Pancreas (tissue), 10 donors: ENCODE measurements at regions not wholly inside any gene's neighbourhood (a gene's known extent, or its start where the extent isn't known, plus 50 kb on each side); places are given as distances from the start of the nearest gene placed in this dataset.

Experiments
- ATAC-seq, 4 donors: fragments of 200-7000 bp; cut with Tn5 transposase; one replicate each; pipeline versions ENCODE4 v1.8.0 to v1.9.1; 2020; ENCODE audit warnings: mild to moderate bottlenecking in 4 of 4, moderate library complexity in 4 of 4
- DNase-seq, 6 donors: peaks; one replicate each; pipeline ENCODE4 v3.0.0-alpha.2; 2020
- FAIRE-seq: peaks from 2 replicates; lab custom pipeline; 2012; peaks lifted over from hg19 to GRCh38; lab: Jason Lieb, UNC
- H3K27ac ChIP-seq, 4 donors: fragments of 200-600 bp; sonication (generic); 1 replicate in 3 of 4; 2 replicates in 1 of 4; pipeline versions ENCODE4 v1.5.0 to v1.8.0; 2020
- H3K27me3 ChIP-seq, 4 donors: fragments of 200-600 bp; one replicate each; pipeline ENCODE4 v1.8.0; 2021
- H3K36me3 ChIP-seq, 3 donors: fragments of 200-600 bp; sonication (generic) in 1 of 3; one replicate each; pipeline versions ENCODE4 v1.5.0 to v1.8.0; 2020 to 2021
- H3K4me1 ChIP-seq, 3 donors: fragments of 200-600 bp; one replicate each; pipeline ENCODE4 v1.8.0; 2021
- H3K4me3 ChIP-seq, 4 donors: fragments of 200-600 bp; sonication (generic) in 2 of 4; one replicate each; pipeline versions ENCODE4 v1.5.0 to v1.8.0; 2020 to 2021
- H3K9me3 ChIP-seq, 4 donors: fragments of 200-600 bp; one replicate each; pipeline ENCODE4 v1.8.0; 2021
- WGBS, 2 donors: extraction: QIAGEN DNeasy Blood & Tissue Kit; methylation state at CpG; one replicate each; pipeline ENCODE4 v1.1.7; 2013; 5-methylcytosine and 5-hydroxymethylcytosine counted together
- intact Hi-C, 3 donors: fragments of 100-400 bp; cut with DNase I; formaldehyde crosslinking; loops; one replicate each; pipeline versions ENCODE4 v1.11.1 to v1.14.2; 2022
- TF ChIP-seq, protein P1 (sequence below), 4 donors: fragments of 200-600 bp; sonication (generic) in 3 of 4; IDR thresholded peaks; one replicate each; pipeline versions ENCODE4 v1.5.0 to v1.8.0; 2021; ENCODE audit warnings: antibody characterized with exemption in 4 of 4
- donor health status: healthy with polysubstance abuse.
- donor health status: DM: no; HTN: no; CAD: no; lungs with moderate emphysema.
- donor health status: DM: no; HTN: no; CAD: no.
- donor health status: control.
- donor health status: control.
- donor health status: Bipolar disorder and iron deficiency.
- donor health status: DM: yes; HTN: yes; CAD: no.
- donor health status: DM: no; HTN: no; CAD: no.
- donor health status: DM: no; HTN: no; CAD: no.
- donor health status: DM: yes; HTN: yes; CAD: no.

DNA sequence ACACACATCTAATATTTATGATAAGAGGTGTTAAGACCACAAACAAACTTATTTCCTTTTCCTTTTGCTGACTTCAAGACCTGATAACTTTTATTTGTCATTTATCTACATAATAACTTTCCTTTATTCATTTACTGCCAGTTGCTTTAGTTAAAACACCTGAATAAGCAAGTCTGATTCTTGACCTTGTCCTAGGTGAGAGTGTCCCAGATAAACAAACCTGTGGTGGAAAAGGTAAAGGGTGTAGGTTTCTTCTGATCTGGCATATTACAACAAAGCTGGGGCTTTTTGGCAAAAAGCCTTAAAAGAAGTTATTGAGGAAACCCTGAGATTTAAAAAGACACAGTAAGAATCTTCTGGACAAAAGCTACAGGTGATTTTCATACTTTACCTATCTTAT lies 191.5 kb downstream of the ZBBX start:
- Histone ChIP-seq H3K36me3 (no peaks in the 10 kb centered on the region), H3K27me3 (no peaks in the 10 kb centered on the region), H3K4me1 (peaks cover 0 to 9% (median 0%) of the 10 kb centered on the region in 3 donors), H3K9me3 (no peaks in the 10 kb centered on the region), H3K27ac (no peak overlapping the region), H3K4me3 (no peak overlapping the region)
- intact Hi-C loops = no loop called here
- FAIRE-seq = no peak
- ATAC-seq = peak; percentile 71 to 95 (median 86)
- TF ChIP-seq, protein P1, sequence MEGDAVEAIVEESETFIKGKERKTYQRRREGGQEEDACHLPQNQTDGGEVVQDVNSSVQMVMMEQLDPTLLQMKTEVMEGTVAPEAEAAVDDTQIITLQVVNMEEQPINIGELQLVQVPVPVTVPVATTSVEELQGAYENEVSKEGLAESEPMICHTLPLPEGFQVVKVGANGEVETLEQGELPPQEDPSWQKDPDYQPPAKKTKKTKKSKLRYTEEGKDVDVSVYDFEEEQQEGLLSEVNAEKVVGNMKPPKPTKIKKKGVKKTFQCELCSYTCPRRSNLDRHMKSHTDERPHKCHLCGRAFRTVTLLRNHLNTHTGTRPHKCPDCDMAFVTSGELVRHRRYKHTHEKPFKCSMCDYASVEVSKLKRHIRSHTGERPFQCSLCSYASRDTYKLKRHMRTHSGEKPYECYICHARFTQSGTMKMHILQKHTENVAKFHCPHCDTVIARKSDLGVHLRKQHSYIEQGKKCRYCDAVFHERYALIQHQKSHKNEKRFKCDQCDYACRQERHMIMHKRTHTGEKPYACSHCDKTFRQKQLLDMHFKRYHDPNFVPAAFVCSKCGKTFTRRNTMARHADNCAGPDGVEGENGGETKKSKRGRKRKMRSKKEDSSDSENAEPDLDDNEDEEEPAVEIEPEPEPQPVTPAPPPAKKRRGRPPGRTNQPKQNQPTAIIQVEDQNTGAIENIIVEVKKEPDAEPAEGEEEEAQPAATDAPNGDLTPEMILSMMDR (IDR thresholded peaks at IDR 0.05) = no peak
- DNase-seq = no peak

- Histone ChIP-seq H3K36me3 (no peaks in the 10 kb centered on the region), H3K4me3 (no peak overlapping the region), H3K27me3 (no peaks in the 10 kb centered on the region), H3K4me1 (peaks cover 0 to 9% (median 0%) of the 10 kb centered on the region in 3 donors), H3K9me3 (no peaks in the 10 kb centered on the region), H3K27ac (no peak overlapping the region)
- TF ChIP-seq, protein P1 (IDR thresholded peaks at IDR 0.05) = no peak
- ATAC-seq (no peak), DNase-seq (no peak), FAIRE-seq (no peak)
- intact Hi-C loops = no loop called here
- 62 to 73% methylated on average over 2 of the region's 2 CpGs for WGBS, 2 donors
These were observed 192.9 kb downstream of the ZBBX start for GRCh38 chr3:167187221-167187620.

DNA sequence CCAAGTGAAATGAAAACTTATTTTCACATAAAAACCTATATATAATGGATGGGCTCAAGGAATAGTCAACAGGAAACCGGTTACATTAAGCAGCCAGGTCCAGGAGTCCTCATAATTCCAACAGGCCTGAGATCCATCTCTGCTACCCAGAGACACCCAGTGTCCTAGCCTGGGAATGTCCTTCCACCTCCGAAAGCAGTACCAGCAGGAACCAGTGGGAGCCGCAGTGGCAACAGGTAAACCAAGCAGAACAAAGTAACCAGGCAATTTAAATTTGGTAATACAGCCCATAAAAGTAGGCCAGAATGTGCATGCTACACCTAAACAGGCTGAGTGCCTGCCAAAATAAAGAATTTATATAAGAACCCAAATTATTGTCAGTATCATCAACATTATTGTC lies 195.6 kb downstream of the ZBBX start:
- H3K27ac ChIP-seq = no peak overlapping the region
- no peak for FAIRE-seq
- H3K27me3 ChIP-seq = no peaks in the 10 kb centered on the region
- TF ChIP-seq, protein P1 (IDR thresholded peaks at IDR 0.05) = no peak
- WGBS, 2 donors = 74 to 92% methylated on average over 3 of the region's 3 CpGs
- no peaks in the 10 kb centered on the region for H3K9me3 ChIP-seq
- no peak for ATAC-seq
- H3K4me3 ChIP-seq = no peak overlapping the region
- intact Hi-C loops = no loop called here
- DNase-seq = no peak
- H3K4me1 ChIP-seq = peaks cover 0 to 9% (median 0%) of the 10 kb centered on the region in 3 donors
- no peaks in the 10 kb centered on the region for H3K36me3 ChIP-seq

DNA sequence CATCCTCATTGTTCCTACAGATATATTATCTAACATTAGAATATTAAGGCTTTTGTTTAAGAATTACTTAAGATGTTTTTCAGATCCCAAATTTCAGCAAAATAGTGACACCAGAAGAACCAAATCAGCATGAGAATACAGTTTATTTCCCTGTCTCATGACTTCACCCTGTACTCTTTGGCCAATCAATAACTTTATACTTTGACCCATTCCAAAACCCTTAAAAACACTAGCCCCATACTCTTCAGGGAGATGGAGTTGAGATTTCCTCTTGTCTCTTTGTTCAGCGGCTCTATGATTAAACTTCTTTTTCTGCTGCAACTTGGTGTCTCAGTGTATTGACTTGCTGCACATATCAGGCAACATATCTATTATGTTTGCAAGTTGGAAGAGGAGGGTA lies 207.7 kb downstream of the ZBBX start:
- H3K4me1 ChIP-seq = no peaks in the 10 kb centered on the region
- FAIRE-seq (no peak), DNase-seq (no peak), ATAC-seq (no peak)
- intact Hi-C loops = no loop called here
- no peak overlapping the region for H3K27ac ChIP-seq
- WGBS, 2 donors = 39 to 59% methylated on average over 1 of the region's 1 CpG
- no peaks in the 10 kb centered on the region for H3K9me3 ChIP-seq
- TF ChIP-seq, protein P1 (IDR thresholded peaks at IDR 0.05) = no peak
- H3K4me3 ChIP-seq = no peak overlapping the region
- H3K27me3 ChIP-seq = no peaks in the 10 kb centered on the region
- H3K36me3 ChIP-seq = no peaks in the 10 kb centered on the region

- H3K4me1 ChIP-seq = peaks cover 0 to 24% (median 16%) of the 10 kb centered on the region in 3 donors
- no peaks in the 10 kb centered on the region for H3K27me3 ChIP-seq
- no peaks in the 10 kb centered on the region for H3K36me3 ChIP-seq
- no peak for FAIRE-seq
- WGBS, 2 donors = 59 to 71% methylated on average over 3 of the region's 3 CpGs
- no peak for DNase-seq
- ATAC-seq = peak in 3 of 4 donors; percentile 37 to 49 (median 47)
- H3K9me3 ChIP-seq = no peaks in the 10 kb centered on the region
- intact Hi-C loops = no loop called here
- TF ChIP-seq, protein P1 (IDR thresholded peaks at IDR 0.05) = no peak
- no peak overlapping the region for H3K27ac ChIP-seq
- H3K4me3 ChIP-seq = no peak overlapping the region
These were observed 212.6 kb downstream of the ZBBX start for GRCh38 chr3:167167491-167167890.
